ENCODE measurements at regions not wholly inside any gene's neighbourhood (a gene's known extent, or its start where the extent isn't known, plus 50 kb on each side); places are given as distances from the start of the nearest gene placed in this dataset.

DNA sequence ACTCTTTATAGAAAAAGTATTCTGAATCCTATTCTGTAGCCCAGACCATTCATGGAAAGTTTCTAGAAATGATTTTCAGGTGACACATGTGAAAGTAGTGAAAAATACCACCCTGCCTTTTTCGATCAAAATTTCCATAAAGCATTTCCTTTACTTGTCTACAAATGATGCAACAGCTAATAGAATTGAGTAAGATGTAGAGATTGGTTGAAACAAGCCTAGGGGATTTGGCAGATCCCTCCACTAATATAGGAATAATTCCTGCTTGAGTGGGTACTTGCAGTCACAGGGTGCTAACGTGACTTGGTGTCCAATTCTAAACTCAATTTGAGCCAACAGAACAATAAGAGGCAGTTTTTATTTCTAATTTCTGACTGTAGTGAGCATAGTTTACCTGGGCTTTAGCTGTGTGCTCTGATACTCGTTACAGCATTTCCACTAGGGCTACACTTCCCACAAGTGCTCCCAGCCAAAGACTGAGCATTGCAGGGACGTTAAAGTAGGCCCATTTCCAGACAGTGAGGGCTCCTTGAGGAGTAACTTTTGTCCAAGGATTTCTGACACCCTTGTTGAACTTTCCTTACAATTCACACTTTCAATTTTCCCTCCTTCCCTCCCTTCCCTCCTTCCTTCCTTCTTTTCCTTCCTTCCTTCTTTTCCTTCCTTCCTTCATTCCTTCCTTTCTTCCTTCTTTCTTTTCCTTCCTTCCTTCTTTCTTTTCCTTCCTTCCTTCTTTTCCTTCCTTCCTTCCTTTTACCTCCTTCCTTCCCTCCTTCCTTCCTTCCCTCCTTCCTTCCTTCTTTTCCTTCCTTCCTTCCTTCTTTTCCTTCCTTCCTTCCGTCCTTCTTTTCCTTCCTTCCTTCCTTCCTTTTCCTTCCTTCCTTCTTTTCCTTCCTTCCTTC, 53.9 kb upstream of the TP63 start:
- no peaks in the 10 kb centered on the region for H3K4me1 ChIP-seq (ENCODE audit: insufficient read depth)
- H4K20me1 ChIP-seq (replicated peaks; ENCODE audit: insufficient read depth) = no peaks in the 10 kb centered on the region
- no peaks in the 10 kb centered on the region for H3F3A ChIP-seq (replicated peaks; ENCODE audit: low read depth)
- no peak overlapping the region for H3K4me3 ChIP-seq
- H3K36me3 ChIP-seq (ENCODE audit: insufficient read depth) = no peaks in the 10 kb centered on the region
- no peak overlapping the region for H3K27ac ChIP-seq (ENCODE audit: low read depth)
- DNase-seq (ENCODE audit: low spot score) = no peak
- no peak overlapping the region for H3K4me2 ChIP-seq
- H3K4me1 Mint-ChIP-seq = no peaks in the 10 kb centered on the region
- H3K36me3 Mint-ChIP-seq (ENCODE audit: low read depth) = no peaks in the 10 kb centered on the region
- H3K27ac Mint-ChIP-seq = no peak overlapping the region
- H3K9me3 Mint-ChIP-seq = no peaks in the 10 kb centered on the region
- H3K27me3 ChIP-seq (ENCODE audit: insufficient read depth) = no peaks in the 10 kb centered on the region
- no peak for TF ChIP-seq JUNB (IDR thresholded peaks at IDR 0.05; ENCODE audit: unreplicated experiment)
- TF ChIP-seq EZH2phosphoT487 (IDR thresholded peaks at IDR 0.05; ENCODE audit: unreplicated experiment) = no peak
- TF ChIP-seq, protein P1, sequence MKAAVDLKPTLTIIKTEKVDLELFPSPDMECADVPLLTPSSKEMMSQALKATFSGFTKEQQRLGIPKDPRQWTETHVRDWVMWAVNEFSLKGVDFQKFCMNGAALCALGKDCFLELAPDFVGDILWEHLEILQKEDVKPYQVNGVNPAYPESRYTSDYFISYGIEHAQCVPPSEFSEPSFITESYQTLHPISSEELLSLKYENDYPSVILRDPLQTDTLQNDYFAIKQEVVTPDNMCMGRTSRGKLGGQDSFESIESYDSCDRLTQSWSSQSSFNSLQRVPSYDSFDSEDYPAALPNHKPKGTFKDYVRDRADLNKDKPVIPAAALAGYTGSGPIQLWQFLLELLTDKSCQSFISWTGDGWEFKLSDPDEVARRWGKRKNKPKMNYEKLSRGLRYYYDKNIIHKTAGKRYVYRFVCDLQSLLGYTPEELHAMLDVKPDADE (IDR thresholded peaks at IDR 0.05) = no peak
- H2AFZ ChIP-seq = no peak overlapping the region
- peaks cover 3% of the 10 kb centered on the region for H3K27me3 Mint-ChIP-seq (ENCODE audit: insufficient read depth, low read depth, poor library complexity)
- H3K79me2 ChIP-seq (replicated peaks; ENCODE audit: insufficient read depth) = no peaks in the 10 kb centered on the region
- no peak overlapping the region for H3K4me3 Mint-ChIP-seq
- peaks cover 17% of the 10 kb centered on the region; the same call in 1 of the 2 replicates for H3K9me2 ChIP-seq (ENCODE audit: insufficient read depth)
- no peak for ATAC-seq

DNA sequence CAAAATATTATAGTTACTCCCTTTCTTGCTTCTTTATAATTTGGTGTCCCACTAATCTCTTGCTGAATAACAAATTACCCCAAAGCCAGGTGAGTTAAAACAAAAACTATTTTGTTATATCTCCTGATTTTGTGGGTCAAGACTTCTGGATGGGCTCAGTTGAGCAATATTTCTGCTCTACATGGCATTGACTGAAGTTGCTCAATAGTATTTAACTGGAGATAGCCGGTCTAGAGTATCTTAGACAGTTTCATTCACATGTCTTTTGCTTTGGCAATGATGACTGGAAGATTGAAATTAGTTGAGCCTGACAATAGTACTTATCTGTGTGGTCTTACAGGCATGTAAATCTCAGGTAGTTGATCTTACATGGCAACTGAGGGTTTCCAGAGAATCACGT, 51.0 kb upstream of the TP63 start:
- H3K27ac ChIP-seq (ENCODE audit: low read depth) = no peak overlapping the region
- peaks cover 21% of the 10 kb centered on the region for H3K9me2 ChIP-seq (ENCODE audit: insufficient read depth)
- H3K79me2 ChIP-seq (replicated peaks; ENCODE audit: insufficient read depth) = no peaks in the 10 kb centered on the region
- ATAC-seq (no peak), DNase-seq (ENCODE audit: low spot score) (no peak)
- Mint-ChIP-seq H3K27me3 (ENCODE audit: insufficient read depth, low read depth, poor library complexity) (peaks cover 4% of the 10 kb centered on the region), H3K4me3 (no peak overlapping the region), H3K36me3 (ENCODE audit: low read depth) (no peaks in the 10 kb centered on the region), H3K27ac (no peak overlapping the region), H3K9me3 (no peaks in the 10 kb centered on the region), H3K4me1 (no peaks in the 10 kb centered on the region)
- no peak for TF ChIP-seq STAT1 (IDR thresholded peaks at IDR 0.05; ENCODE audit: unreplicated experiment)
- no peak for TF ChIP-seq ZNF114 (CRISPR knock-in tag; IDR thresholded peaks at IDR 0.05)
- TF ChIP-seq JUNB (IDR thresholded peaks at IDR 0.05; ENCODE audit: unreplicated experiment) = no peak
- TF ChIP-seq EZH2 (IDR thresholded peaks at IDR 0.05; ENCODE audit: low read depth, unreplicated experiment) = no peak
- no peak for TF ChIP-seq POLR2AphosphoS5 (IDR thresholded peaks at IDR 0.05; ENCODE audit: low read depth)
- TF ChIP-seq CREB1 (CRISPR knock-in tag; IDR thresholded peaks at IDR 0.05; ENCODE audit: low read depth) = no peak
- TF ChIP-seq, protein P2, sequence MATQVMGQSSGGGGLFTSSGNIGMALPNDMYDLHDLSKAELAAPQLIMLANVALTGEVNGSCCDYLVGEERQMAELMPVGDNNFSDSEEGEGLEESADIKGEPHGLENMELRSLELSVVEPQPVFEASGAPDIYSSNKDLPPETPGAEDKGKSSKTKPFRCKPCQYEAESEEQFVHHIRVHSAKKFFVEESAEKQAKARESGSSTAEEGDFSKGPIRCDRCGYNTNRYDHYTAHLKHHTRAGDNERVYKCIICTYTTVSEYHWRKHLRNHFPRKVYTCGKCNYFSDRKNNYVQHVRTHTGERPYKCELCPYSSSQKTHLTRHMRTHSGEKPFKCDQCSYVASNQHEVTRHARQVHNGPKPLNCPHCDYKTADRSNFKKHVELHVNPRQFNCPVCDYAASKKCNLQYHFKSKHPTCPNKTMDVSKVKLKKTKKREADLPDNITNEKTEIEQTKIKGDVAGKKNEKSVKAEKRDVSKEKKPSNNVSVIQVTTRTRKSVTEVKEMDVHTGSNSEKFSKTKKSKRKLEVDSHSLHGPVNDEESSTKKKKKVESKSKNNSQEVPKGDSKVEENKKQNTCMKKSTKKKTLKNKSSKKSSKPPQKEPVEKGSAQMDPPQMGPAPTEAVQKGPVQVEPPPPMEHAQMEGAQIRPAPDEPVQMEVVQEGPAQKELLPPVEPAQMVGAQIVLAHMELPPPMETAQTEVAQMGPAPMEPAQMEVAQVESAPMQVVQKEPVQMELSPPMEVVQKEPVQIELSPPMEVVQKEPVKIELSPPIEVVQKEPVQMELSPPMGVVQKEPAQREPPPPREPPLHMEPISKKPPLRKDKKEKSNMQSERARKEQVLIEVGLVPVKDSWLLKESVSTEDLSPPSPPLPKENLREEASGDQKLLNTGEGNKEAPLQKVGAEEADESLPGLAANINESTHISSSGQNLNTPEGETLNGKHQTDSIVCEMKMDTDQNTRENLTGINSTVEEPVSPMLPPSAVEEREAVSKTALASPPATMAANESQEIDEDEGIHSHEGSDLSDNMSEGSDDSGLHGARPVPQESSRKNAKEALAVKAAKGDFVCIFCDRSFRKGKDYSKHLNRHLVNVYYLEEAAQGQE (IDR thresholded peaks at IDR 0.05; ENCODE audit: unreplicated experiment) = no peak
- TF ChIP-seq EZH2phosphoT487 (IDR thresholded peaks at IDR 0.05; ENCODE audit: unreplicated experiment) = no peak
- TF ChIP-seq NANOG (IDR thresholded peaks at IDR 0.05; ENCODE audit: borderline replicate concordance) = no peak
- TF ChIP-seq ZNF331 (CRISPR knock-in tag; IDR thresholded peaks at IDR 0.05; ENCODE audit: low read depth) = no peak
- TF ChIP-seq, protein P3, sequence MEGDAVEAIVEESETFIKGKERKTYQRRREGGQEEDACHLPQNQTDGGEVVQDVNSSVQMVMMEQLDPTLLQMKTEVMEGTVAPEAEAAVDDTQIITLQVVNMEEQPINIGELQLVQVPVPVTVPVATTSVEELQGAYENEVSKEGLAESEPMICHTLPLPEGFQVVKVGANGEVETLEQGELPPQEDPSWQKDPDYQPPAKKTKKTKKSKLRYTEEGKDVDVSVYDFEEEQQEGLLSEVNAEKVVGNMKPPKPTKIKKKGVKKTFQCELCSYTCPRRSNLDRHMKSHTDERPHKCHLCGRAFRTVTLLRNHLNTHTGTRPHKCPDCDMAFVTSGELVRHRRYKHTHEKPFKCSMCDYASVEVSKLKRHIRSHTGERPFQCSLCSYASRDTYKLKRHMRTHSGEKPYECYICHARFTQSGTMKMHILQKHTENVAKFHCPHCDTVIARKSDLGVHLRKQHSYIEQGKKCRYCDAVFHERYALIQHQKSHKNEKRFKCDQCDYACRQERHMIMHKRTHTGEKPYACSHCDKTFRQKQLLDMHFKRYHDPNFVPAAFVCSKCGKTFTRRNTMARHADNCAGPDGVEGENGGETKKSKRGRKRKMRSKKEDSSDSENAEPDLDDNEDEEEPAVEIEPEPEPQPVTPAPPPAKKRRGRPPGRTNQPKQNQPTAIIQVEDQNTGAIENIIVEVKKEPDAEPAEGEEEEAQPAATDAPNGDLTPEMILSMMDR (conservative IDR thresholded peaks at IDR 0.05; ENCODE audit: low read depth in 2 of 2) = no peak
- TF ChIP-seq, protein P1 (IDR thresholded peaks at IDR 0.05) = no peak
- H4K20me1 ChIP-seq (replicated peaks; ENCODE audit: insufficient read depth) = no peaks in the 10 kb centered on the region
- no peak overlapping the region for H2AFZ ChIP-seq
- H3K27me3 ChIP-seq (ENCODE audit: insufficient read depth) = no peaks in the 10 kb centered on the region
- H3K4me1 ChIP-seq (ENCODE audit: insufficient read depth) = no peaks in the 10 kb centered on the region
- H3K36me3 ChIP-seq (ENCODE audit: insufficient read depth) = no peaks in the 10 kb centered on the region
- H3F3A ChIP-seq (replicated peaks; ENCODE audit: low read depth) = no peaks in the 10 kb centered on the region
- H3K4me2 ChIP-seq = no peak overlapping the region
- H3K4me3 ChIP-seq = no peak overlapping the region
